H1 (cell line): ENCODE measurements at regions not wholly inside any gene's neighbourhood (a gene's known extent, or its start where the extent isn't known, plus 50 kb on each side); places are given as distances from the start of the nearest gene placed in this dataset.

Source experiments
- CTCF ChIA-PET: fragments of 300-600 bp; sonication (Branson Sonifier 250); formaldehyde crosslinking; loops from one replicate; lab custom pipeline; 2021; ENCODE audit not compliant: partially characterized antibody; lab: Charles Lee
- POLR2A ChIA-PET: fragments of 300-600 bp; sonication (Branson Sonifier 250); formaldehyde crosslinking; loops from one replicate; lab custom pipeline; 2021; ENCODE audit warnings: inconsistent platforms; ENCODE audit not compliant: partially characterized antibody; lab: Charles Lee
- DNase-seq, 2 experiments: peaks; one replicate each; pipeline versions ENCODE4 v3.0.0 to v3.0.0-alpha.2; 2010 to 2022; ENCODE audit warnings: low spot score in 2 of 2, low read depth in 1 of 2, mixed read lengths in 1 of 2
- FAIRE-seq: peaks from 2 replicates; lab custom pipeline; 2011; peaks lifted over from hg19 to GRCh38; lab: Jason Lieb, UNC
- H2AFZ ChIP-seq: 2 replicates; pipeline ENCODE4 v1.8.1; 2012; ENCODE audit warnings: low read length, inconsistent platforms
- H2AK5ac ChIP-seq: 2 replicates; pipeline ENCODE4 v1.6.1; 2013; ENCODE audit warnings: low read depth, low read length
- H2BK120ac ChIP-seq: replicated peaks from 2 replicates; pipeline ENCODE3; 2013; ENCODE audit warnings: low read depth, low read length, inconsistent platforms
- H2BK12ac ChIP-seq: 2 replicates; pipeline ENCODE4 v1.6.1; 2013; ENCODE audit warnings: low read depth, low read length
- H2BK15ac ChIP-seq: 2 replicates; pipeline ENCODE4 v1.6.1; 2013; ENCODE audit warnings: low read length
- H2BK20ac ChIP-seq: 2 replicates; pipeline ENCODE4 v1.6.1; 2013; ENCODE audit warnings: low read length
- H2BK5ac ChIP-seq: 2 replicates; pipeline ENCODE4 v1.6.1; 2013; ENCODE audit warnings: low read depth, low read length
- H3K14ac ChIP-seq: 2 replicates; pipeline ENCODE4 v1.6.1; 2013; ENCODE audit warnings: inconsistent platforms; ENCODE audit not compliant: insufficient read length
- H3K18ac ChIP-seq: 2 replicates; pipeline ENCODE4 v1.6.1; 2013; ENCODE audit warnings: low read length; ENCODE audit errors: extremely low read depth
- H3K23ac ChIP-seq: 2 replicates; pipeline ENCODE4 v1.6.1; 2013; ENCODE audit warnings: inconsistent platforms; ENCODE audit not compliant: insufficient read length
- H3K23me2 ChIP-seq: 2 replicates; pipeline ENCODE4 v1.6.1; 2013; ENCODE audit warnings: low read depth, low read length
- H3K27ac ChIP-seq: 2 replicates; pipeline ENCODE4 v1.6.1; 2011; ENCODE audit warnings: low read depth, low read length, inconsistent platforms
- H3K27me3 ChIP-seq, 4 experiments: replicated peaks in 1 of 4; 1 replicate in 1 of 4; 2 replicates in 3 of 4; pipeline versions ENCODE4 v1.6.1 to v1.8.1; 2011 to 2013; ENCODE audit warnings: low read length in 3 of 4, mild to moderate bottlenecking in 3 of 4, inconsistent platforms in 2 of 4, mixed read lengths in 2 of 4, moderate library complexity in 1 of 4; ENCODE audit not compliant: control insufficient read depth in 3 of 4, insufficient read depth in 3 of 4; ENCODE audit errors: extremely low read depth in 1 of 4
- H3K36me3 ChIP-seq, 4 experiments: 2 replicates each; pipeline versions ENCODE4 v1.6.1 to v1.8.1; 2011 to 2013; ENCODE audit warnings: mild to moderate bottlenecking in 4 of 4, low read length in 3 of 4, moderate library complexity in 2 of 4, control low read depth in 1 of 4, inconsistent platforms in 1 of 4; ENCODE audit not compliant: insufficient read depth in 4 of 4, control insufficient read depth in 2 of 4
- H3K4ac ChIP-seq: replicated peaks from 2 replicates; pipeline ENCODE3; 2013; ENCODE audit warnings: low read length, low read depth, mixed read lengths, inconsistent platforms; ENCODE audit not compliant: insufficient read length
- H3K4me1 ChIP-seq, 4 experiments: replicated peaks in 1 of 4; 1 replicate in 1 of 4; 2 replicates in 3 of 4; pipeline versions ENCODE4 v1.6.1 to v1.8.1; 2011 to 2013; ENCODE audit warnings: low read length in 3 of 4, inconsistent platforms in 2 of 4, mixed read lengths in 1 of 4; ENCODE audit not compliant: insufficient read depth in 4 of 4, control insufficient read depth in 3 of 4
- H3K4me2 ChIP-seq, 2 experiments: 2 replicates each; pipeline versions ENCODE4 v1.6.1 to v1.8.1; 2011 to 2013; ENCODE audit warnings: low read depth in 2 of 2, low read length in 2 of 2, control low read depth in 1 of 2, inconsistent platforms in 1 of 2, mild to moderate bottlenecking in 1 of 2; ENCODE audit not compliant: insufficient read depth in 1 of 2
- H3K4me3 ChIP-seq, 4 experiments: fragments of 200-600, 300-600 bp in 1 of 4; sonication (generic), shearing (Covaris generic), sonication (Bioruptor Twin) in 1 of 4; 2 replicates each; pipeline versions ENCODE4 v1.5.1 to v1.8.1; 2011 to 2016; ENCODE audit warnings: low read length in 4 of 4, low read depth in 3 of 4, control low read depth in 2 of 4, inconsistent platforms in 2 of 4, mild to moderate bottlenecking in 2 of 4, mixed read lengths in 1 of 4, moderate library complexity in 1 of 4; ENCODE audit not compliant: insufficient read depth in 2 of 4; ENCODE audit errors: extremely low read depth in 1 of 4
- H3K56ac ChIP-seq: replicated peaks from 2 replicates; pipeline ENCODE3; 2013; ENCODE audit warnings: low read depth, mild to moderate bottlenecking, mixed read lengths, low read length, inconsistent platforms; ENCODE audit not compliant: insufficient read length
- H3K79me1 ChIP-seq: 2 replicates; pipeline ENCODE4 v1.6.1; 2013; ENCODE audit warnings: low read depth, low read length, control low read depth
- H3K79me2 ChIP-seq, 2 experiments: 2 replicates each; pipeline versions ENCODE4 v1.6.1 to v1.8.1; 2012 to 2013; ENCODE audit warnings: low read length in 2 of 2, mild to moderate bottlenecking in 2 of 2, inconsistent platforms in 1 of 2; ENCODE audit not compliant: insufficient read depth in 2 of 2, control insufficient read depth in 1 of 2
- H3K9ac ChIP-seq, 4 experiments: replicated peaks in 1 of 4; 1 replicate in 1 of 4; 2 replicates in 3 of 4; pipeline versions ENCODE4 v1.6.1 to v1.8.1; 2011 to 2013; ENCODE audit warnings: low read depth in 3 of 4, low read length in 3 of 4, control low read depth in 2 of 4, mild to moderate bottlenecking in 2 of 4, moderate library complexity in 2 of 4, inconsistent platforms in 1 of 4; ENCODE audit errors: extremely low read depth in 1 of 4
- H3K9me3 ChIP-seq, 2 experiments: 2 replicates each; pipeline versions ENCODE4 v1.6.1 to v1.8.1; 2012 to 2013; ENCODE audit warnings: mild to moderate bottlenecking in 2 of 2, moderate library complexity in 2 of 2, control low read depth in 1 of 2, inconsistent platforms in 1 of 2, low read depth in 1 of 2, low read length in 1 of 2, mixed read lengths in 1 of 2; ENCODE audit not compliant: insufficient read depth in 2 of 2
- H4K20me1 ChIP-seq, 2 experiments: replicated peaks in 1 of 2; 2 replicates each; pipeline versions ENCODE3 to v1.8.1; 2011 to 2013; ENCODE audit warnings: inconsistent platforms in 2 of 2, low read length in 2 of 2, mild to moderate bottlenecking in 1 of 2; ENCODE audit not compliant: insufficient read depth in 2 of 2, control insufficient read depth in 1 of 2
- H4K5ac ChIP-seq: 2 replicates; pipeline ENCODE4 v1.6.1; 2013; ENCODE audit warnings: low read length, low read depth, mixed read lengths, inconsistent platforms; ENCODE audit not compliant: insufficient read length
- H4K8ac ChIP-seq: 2 replicates; pipeline ENCODE4 v1.8.0; 2013; ENCODE audit warnings: mild to moderate bottlenecking, moderate library complexity, low read length, inconsistent platforms; ENCODE audit not compliant: insufficient read depth; ENCODE audit errors: extremely low read depth
- H4K91ac ChIP-seq: replicated peaks from 2 replicates; pipeline ENCODE3; 2013; ENCODE audit warnings: low read length, mixed read lengths, inconsistent platforms; ENCODE audit not compliant: insufficient read length
- ASH2L ChIP-seq: fragments of 200-600, 300-600 bp; sonication (generic); IDR thresholded peaks from one replicate; pipeline ENCODE4 v1.7.1; 2017; ENCODE audit warnings: low read length
- SIRT6 ChIP-seq: IDR thresholded peaks from one replicate; pipeline ENCODE4 v1.7.1; 2012; ENCODE audit warnings: low read length, inconsistent platforms
- TAF7 ChIP-seq: optimal IDR thresholded peaks from 2 replicates; pipeline ENCODE3; 2011; ENCODE audit warnings: low read depth, mild to moderate bottlenecking, inconsistent platforms, low read length, moderate library complexity, borderline replicate concordance
- TCF12 ChIP-seq: IDR thresholded peaks from 2 replicates; pipeline ENCODE4 v1.6.1; 2011; ENCODE audit warnings: low read depth, mild to moderate bottlenecking, low read length
- YY1 ChIP-seq: IDR thresholded peaks from 2 replicates; pipeline ENCODE4 v1.6.1; 2011; ENCODE audit warnings: low read depth, mild to moderate bottlenecking, low read length
- WGBS, 2 experiments: shearing (Covaris generic) in 1 of 2; methylation state at CpG; one replicate each; pipeline versions ENCODE4 v1.1.6 to v1.1.7; 2013 to 2015; ENCODE audit warnings: low lambda C conversion rate in 2 of 2, mixed read lengths in 2 of 2, inconsistent platforms in 1 of 2, low coverage in 1 of 2, missing lambda C conversion rate in 1 of 2; ENCODE audit not compliant: insufficient replicate concordance in 2 of 2, insufficient coverage in 1 of 2, insufficient read length in 1 of 2; ENCODE audit errors: extremely low coverage in 1 of 2, missing lambda C conversion rate in 1 of 2; 5-methylcytosine and 5-hydroxymethylcytosine counted together

GRCh38 chr22:48795664-48796063 lies 1032.0 kb downstream of the BRD1 start:
- no peak overlapping the region for H2AFZ ChIP-seq
- WGBS, 2 experiments, result 68% methylated on average over 2 of the region's 2 CpGs; no CpG with 5 or more reads in 1 of the 2 experiments
- H4K20me1 ChIP-seq, result no peaks in the 10 kb centered on the region
- peaks cover 0 to 5% (median 5%) of the 10 kb centered on the region in 4 experiments; a peak in 3 of 7 replicates for H3K4me1 ChIP-seq
- H4K91ac ChIP-seq, result peak overlapping the region; percentile 13
- no peak overlapping the region for H3K9ac ChIP-seq
- H2BK120ac ChIP-seq, result peak overlapping the region; percentile 81
- no peaks in the 10 kb centered on the region for H3K79me1 ChIP-seq
- peak overlapping the region; percentile 5; the same call in 1 of the 2 replicates for H2BK20ac ChIP-seq
- H3K4ac ChIP-seq, result peak overlapping the region; percentile 3
- no peak for DNase-seq
- H4K5ac ChIP-seq, result no peak overlapping the region
- peak overlapping the region; percentile 38; the same call in 1 of the 2 replicates for H4K8ac ChIP-seq
- H3K36me3 ChIP-seq, result no peaks in the 10 kb centered on the region
- no peak overlapping the region for H3K56ac ChIP-seq
- H2BK5ac ChIP-seq, result no peak overlapping the region
- no peak overlapping the region; a peak in 1 of 8 replicates for H3K4me3 ChIP-seq
- H3K79me2 ChIP-seq, result no peaks in the 10 kb centered on the region
- H2AK5ac ChIP-seq, result no peak overlapping the region; the same call in 1 of the 2 replicates
- no peak overlapping the region for H3K23ac ChIP-seq
- H2BK15ac ChIP-seq, result no peak overlapping the region
- H3K4me2 ChIP-seq, result no peak overlapping the region
- no peak for FAIRE-seq
- ChIA-PET CTCF (interaction anchor here (2.0 to 2.8 kb wide), 2 partner anchors 12 to 15 kb away, joined by 7 to 18 read pairs; no protein-coding TSS in a partner anchor), POLR2A (interaction anchor here (1.0 to 1.7 kb wide), 5 partner anchors 9 to 196 kb away, joined by 3 to 5 read pairs (median 3); no protein-coding TSS in a partner anchor)
- H3K27me3 ChIP-seq, result no peaks in the 10 kb centered on the region; a peak in 1 of 7 replicates
- no peak overlapping the region for H3K14ac ChIP-seq
- H3K27ac ChIP-seq, result no peak overlapping the region
- no peaks in the 10 kb centered on the region for H3K23me2 ChIP-seq
- no peak overlapping the region; the same call in 1 of the 2 replicates for H3K18ac ChIP-seq
- H2BK12ac ChIP-seq, result peak overlapping the region; percentile 22; the same call in 1 of the 2 replicates
- peaks cover 0 to 3% of the 10 kb centered on the region in 2 experiments; a peak in 1 of 4 replicates for H3K9me3 ChIP-seq
- no peak for TF ChIP-seq ASH2L
- no peak for TF ChIP-seq TAF7
- no peak for TF ChIP-seq YY1
- TF ChIP-seq SIRT6, result no peak
- no peak for TF ChIP-seq TCF12
